ENCODE measurements at regions not wholly inside any gene's neighbourhood (a gene's known extent, or its start where the extent isn't known, plus 50 kb on each side); places are given as distances from the start of the nearest gene placed in this dataset.

DNA sequence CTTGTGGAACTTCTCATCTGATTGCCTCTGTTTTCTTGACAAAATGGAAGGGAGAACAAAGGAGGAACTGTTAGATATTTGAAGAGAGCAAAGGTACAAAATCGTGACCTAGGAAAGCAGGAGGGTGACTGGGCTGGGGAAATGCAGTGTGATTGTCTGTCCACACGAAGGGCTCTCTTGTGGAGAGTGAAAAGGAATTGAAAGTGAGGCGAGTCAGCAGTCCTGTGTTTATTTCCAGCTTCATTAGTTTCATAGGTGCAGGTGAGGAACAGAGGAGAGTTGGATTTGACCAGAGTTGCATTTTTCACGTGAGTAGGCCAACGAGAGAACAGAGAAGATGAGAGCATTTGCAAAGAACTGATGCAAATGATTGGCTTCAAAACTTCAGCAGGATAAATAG lies 336.4 kb upstream of the SATB1 start:
- TF ChIP-seq POLR2A (IDR thresholded peaks at IDR 0.05; ENCODE audit: low read length), result no peak
- TF ChIP-seq GATA1 (IDR thresholded peaks at IDR 0.05; ENCODE audit: low read depth, low read length), result no peak

Measured in erythroblast (primary cell).